ENCODE measurements at regions not wholly inside any gene's neighbourhood (a gene's known extent, or its start where the extent isn't known, plus 50 kb on each side); places are given as distances from the start of the nearest gene placed in this dataset.

DNA sequence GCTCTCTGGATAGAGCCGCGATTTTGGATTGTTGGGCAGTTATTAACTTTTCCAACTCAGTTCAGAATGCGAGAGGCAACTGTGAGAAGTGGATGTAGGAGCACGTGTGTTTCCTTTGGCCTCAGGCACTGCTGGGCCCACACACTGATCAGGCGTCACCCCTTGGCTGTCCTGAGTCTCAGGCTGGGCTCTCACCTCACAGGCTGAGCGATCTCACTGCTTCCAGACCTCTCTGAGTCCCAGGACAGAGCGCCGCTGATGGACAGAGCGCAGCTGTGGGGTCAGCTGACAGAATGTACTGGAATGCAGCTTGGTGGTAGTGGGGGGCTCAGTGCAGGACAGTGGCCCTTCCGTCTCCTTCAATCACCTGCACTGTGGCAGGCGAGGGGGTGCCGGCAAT is 516.2 kb downstream of the TBC1D22A start:
- in situ Hi-C loops (cut with HindIII; ENCODE audit: low sequenced_read_pairs) = no loop called here

DNA sequence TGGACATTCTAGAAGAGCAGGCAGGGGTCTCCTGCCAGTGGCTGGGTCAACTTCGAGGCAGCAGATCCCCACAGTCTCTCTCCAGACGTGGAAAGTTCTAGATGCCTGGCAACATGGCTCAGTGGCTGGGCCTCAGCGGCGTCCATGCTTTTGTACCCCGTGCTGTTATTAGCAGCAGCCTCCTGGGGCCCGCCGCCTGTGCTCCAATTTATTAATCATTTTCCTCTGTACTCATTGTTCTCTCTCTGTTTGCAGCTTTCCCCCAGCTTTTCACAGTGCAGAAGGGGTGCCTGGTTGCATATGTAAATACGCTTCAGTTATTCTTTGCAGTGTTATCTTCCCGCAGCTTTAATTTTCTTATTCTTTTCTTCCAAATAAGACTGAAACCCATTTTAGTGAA is 515.1 kb downstream of the TBC1D22A start:
- in situ Hi-C loops (cut with HindIII; ENCODE audit: low sequenced_read_pairs) = no loop called here

DNA sequence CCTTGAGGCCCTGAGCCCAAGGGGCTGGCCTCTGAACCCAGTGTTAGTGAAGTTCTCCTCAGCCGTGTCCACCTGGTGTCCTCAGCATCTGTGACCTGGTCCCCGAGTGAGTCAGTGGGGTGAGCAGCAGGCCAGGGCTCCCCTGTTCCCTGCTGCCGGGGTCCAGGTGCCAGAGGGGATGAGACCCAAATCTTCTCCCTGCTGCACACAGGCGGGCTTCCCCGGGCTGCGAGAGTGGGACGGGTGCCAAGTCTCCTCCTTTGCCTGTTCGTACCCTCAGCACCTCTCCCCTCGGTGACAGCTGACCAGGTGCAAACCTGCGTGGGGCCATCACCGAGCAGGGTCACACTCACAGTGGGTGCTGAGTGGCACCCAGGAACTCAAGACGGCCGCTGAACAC is 514.5 kb downstream of the TBC1D22A start:
- in situ Hi-C loops (cut with HindIII; ENCODE audit: low sequenced_read_pairs) = no loop called here

DNA sequence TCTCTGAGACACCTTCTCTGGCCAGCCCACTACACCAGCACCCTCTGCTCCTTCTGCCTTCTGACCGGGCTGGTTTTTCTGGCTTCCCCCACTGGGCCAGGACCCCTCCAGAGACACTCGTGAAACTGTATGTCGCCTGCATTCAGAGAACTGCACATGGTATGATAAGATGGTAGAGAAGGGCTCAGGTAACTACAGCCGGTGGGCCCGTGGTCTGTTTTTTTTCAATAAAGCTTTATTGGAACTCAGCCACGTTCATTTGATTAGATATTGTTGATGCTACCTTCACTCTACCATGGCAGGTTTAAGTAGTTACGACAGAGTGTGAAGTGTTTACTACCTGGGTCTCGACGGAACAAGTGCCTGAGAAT is 514.0 kb downstream of the TBC1D22A start:
- in situ Hi-C loops (cut with HindIII; ENCODE audit: low sequenced_read_pairs) = no loop called here

DNA sequence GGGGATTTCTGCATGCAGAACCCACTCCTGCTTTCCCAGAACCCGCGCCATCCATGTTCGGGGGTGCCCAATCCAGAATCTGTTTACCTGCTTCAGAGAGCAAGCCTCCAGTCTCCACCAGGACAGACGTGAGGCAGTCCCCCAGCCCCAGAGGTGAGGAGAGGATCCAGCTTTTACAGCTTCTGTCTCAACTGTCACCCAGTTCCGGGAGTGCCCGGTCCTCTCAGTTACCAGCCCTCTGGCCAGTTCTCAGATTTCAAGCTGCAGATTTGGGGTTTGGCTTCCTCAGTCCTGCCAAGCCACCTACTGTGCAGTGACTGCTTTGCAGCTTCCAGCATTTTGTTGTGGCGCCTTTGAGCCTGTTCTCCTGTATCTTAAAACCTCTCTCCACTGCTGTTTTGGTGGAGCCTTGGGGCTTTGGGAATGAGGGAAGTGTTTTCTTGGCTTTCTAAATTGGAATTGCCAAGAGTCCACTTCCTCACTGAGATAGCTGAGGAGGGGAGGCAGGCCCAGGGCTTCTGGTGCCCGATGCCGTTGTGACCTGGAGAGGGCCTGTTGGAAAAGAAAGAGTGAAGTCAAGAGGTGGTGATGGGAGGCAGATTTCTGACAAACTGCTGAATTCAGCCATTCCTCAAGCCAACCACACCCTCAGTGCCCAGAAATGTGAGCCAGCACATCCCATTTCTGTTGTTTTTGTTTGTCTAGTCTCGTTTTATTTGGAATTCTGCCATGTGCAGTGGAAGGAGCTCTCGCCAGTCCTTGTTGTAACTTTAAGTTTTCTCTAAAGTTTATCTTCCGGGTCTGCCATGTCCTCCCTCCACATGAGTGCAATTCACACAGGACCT is 513.4 kb downstream of the TBC1D22A start:
- in situ Hi-C loops (cut with HindIII; ENCODE audit: low sequenced_read_pairs) = no loop called here

DNA sequence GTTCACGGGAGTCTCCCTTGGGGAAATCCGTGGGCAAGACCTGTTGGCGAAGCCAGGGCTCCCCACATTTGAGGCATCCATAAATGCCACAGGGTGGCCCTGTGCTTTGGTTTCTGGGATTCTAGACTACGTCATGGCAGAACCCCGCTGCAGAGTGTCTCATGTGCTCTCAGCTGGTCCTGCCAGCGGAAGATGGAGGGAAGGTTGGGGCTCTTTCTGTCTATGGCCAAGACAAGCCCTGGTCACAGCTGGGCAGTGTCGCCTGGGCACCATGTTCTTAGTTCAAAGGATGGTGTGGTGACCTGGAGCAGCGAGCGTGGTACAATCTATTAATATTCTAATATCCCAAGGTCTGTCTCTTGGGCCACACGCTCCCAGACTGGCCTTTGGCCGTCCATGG is 511.7 kb downstream of the TBC1D22A start:
- in situ Hi-C loops (cut with HindIII; ENCODE audit: low sequenced_read_pairs) = no loop called here

DNA sequence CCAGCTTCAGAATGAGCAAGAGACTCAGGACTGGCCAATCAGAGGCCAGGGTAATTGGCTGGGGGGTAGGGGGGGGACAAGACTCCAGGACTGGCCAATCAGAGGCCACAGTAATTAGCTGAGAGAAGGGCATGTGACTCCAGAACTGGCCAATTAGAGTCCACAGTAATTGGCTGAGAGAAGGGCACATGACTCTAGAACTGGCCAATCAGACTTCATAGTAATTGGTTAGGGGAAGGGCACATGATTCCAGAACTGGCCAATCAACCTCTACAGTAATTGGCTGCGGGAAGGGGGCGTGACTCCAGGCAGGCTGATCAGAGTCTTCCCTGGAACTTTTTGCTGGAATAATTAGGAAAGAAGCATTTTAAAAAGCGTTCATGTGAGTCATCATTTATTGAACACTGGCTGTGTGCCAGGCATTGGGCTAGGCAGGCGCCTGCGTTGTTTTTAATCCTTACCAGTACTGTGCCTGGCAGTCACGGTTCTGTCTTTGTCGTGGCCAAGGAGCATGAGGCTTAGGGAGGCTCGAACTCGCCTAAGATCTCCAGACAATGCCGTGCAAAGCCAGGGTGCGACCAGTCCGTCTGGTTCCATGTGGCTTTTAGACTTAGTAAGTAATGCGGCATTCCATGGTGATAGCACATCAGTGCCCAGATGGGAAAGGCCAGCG is 508.1 kb downstream of the TBC1D22A start:
- in situ Hi-C loops (cut with HindIII; ENCODE audit: low sequenced_read_pairs) = no loop called here

DNA sequence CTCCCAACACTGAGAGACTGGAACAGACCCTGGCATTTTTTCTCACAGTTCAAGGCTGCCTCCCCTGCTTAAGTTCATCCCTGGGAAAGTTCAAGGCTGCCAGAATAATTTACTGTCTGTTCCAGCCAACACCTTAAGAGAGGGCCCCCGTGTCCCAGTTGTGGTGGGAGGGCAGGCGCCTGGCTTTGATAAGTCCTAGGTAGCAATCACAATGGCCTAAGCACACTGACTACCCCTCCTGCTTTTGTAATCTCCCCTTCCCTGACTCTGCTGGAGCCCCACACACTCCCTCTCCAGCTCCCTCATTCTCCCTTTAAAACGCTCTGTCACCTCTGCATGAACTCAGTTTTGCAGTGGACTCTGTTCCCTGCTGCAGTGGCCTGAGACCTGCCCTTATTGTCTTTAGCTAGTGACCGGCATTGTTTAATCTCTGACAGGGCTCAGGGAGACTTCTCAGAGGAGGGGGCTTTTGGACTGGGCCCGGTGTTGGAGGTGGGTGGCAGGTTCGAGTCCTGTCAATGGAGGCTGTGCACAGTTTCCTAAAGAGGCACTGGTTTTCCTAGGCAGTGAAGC is 507.2 kb downstream of the TBC1D22A start:
- in situ Hi-C loops (cut with HindIII; ENCODE audit: low sequenced_read_pairs) = no loop called here

DNA sequence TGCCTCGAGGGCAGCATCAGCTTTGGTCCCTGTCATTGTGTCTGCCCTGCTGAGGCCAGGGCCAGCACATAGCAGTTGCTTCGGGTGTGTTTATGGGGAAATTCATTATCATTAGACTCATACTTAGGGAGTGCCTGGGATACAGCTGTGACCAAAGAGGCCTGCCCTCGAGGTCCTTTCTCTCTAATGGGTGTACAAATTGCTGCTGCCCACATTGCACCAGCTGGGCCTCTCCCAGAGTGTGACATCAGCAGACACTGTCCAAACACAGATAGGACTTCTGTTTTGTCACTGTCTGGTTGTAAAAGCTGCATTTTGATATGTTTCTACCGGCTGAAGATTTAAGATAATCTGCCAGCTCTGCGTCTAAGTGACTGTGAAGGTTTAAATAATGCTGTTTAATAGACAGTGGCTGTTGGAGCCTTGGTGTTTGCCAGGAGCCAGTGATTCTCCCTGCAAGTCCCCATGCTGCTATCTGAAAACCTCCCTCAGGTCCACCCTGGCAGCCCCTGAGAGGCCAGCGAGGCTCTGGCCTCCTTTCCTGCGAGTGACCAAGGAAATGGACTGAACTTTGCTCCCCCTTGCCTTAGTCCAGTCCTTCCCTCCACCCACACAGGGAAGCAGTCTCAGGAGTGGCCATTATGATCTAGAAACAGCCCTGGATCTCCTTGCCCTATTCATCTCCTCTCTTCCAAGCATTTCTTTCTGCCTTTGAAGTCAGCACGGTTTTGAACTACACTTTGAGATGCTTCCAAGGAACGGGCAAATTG is 505.2 kb downstream of the TBC1D22A start:
- in situ Hi-C loops (cut with HindIII; ENCODE audit: low sequenced_read_pairs) = no loop called here

DNA sequence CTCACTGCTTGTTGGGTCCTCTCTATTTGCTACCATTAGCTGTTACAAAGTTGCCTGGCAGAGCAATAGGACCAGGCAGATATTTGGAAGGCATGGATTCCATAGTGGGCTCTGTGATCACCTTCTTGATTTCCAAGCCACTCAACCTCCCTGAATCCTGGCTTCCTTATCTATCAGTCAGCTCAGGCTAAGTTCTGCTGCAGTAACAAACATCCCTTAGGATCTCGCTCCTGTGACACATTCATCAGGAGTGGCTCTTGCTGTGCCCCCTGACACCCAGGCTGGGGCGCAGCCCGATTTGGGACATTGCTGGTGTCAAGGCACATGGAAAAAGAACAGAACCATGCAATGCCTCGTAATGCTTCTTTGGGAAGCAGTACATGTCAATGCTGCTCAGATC is 503.9 kb downstream of the TBC1D22A start:
- in situ Hi-C loops (cut with HindIII; ENCODE audit: low sequenced_read_pairs) = no loop called here

DNA sequence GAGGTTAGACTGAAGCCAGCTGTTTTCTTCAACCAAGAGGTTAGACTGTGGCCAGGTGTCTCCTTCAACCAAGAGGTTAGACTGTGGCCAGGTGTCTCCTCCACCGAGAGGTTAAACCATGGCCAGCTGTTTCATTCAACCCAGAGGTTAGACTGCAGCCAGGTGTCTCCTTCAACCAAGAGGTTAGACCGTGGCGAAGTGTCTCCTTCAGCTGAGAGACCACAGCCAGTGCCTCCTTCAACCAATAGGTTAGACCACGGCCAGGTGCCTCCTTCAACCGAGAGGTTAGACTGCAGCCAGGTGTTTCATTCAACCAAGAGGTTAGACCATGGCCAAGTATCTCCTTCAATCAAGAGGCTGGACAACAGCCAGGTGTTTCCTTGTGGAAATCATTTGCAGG is 498.1 kb downstream of the TBC1D22A start:
- in situ Hi-C loops (cut with HindIII; ENCODE audit: low sequenced_read_pairs) = no loop called here

DNA sequence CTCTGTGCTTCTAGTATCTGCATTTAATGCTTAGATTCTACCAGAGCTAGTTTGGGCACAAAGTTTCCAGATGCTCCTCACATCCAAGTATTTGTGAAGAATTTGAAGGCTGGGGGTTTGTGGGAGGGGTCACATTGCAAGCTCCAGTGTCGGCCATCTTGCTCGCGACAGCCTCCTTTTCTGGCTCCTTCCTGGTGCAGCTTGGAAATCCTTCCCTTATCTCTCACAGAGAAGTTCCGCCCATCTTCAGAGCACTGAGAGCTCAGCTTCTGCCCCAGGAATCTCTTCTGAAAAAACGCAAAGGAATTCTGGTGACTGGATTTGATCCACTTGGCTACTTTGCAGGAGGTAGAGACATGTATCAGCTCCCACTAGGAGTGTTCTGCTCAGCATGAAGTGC is 497.5 kb downstream of the TBC1D22A start:
- in situ Hi-C loops (cut with HindIII; ENCODE audit: low sequenced_read_pairs) = no loop called here

DNA sequence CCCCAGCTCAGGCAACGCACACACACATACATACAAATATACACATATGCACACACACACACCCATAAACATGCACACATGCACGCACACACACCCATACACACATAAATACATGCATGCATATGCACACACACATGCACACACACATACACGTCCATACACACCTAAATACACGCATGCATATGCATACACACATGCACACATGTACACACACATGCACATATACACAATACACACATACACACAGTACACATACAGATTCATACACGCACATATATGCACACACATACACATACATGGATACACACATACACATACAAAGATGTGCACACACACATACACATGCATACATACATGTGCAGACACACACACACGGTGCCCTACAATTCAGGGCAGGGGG is 496.6 kb downstream of the TBC1D22A start:
- in situ Hi-C loops (cut with HindIII; ENCODE audit: low sequenced_read_pairs) = no loop called here

DNA sequence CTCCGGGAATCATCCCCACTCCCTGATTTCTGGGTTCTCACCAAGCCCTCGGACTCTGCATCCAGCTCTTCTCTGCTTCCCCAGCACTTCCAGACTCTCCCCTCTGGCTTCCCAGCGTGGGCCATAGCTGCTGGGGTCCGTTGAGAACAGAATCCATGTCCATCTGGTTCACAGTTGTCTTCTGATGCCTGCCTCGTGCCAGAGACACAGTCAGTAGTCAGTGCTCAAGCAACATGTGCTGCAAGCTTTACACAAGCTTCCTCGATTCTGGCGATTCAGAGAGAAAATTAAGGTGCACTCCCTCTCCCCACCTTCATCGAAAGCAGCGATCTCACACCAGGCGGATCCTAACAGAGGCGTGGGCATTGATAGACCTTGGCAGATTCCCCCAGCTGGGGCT is 495.5 kb downstream of the TBC1D22A start:
- in situ Hi-C loops (cut with HindIII; ENCODE audit: low sequenced_read_pairs) = no loop called here

DNA sequence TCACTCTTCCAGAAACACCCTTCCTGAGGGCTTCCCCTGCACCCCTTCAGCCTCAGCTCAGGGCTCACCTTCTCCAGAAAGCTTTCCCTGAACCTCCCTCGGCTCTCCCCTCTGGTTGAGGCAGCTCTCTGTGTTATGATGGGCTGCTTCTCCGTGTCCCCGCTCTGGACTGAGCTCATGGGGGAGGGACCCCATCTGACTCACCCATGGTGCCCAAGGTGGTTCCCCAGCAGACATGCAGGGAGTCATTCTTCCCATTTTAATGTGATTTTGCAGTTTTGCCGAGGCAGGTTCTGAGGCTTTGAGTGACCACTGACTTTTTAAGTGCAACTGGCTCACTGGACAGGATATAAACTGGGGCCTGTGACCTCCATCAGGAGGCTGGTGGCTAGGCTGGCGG is 495.1 kb downstream of the TBC1D22A start:
- in situ Hi-C loops (cut with HindIII; ENCODE audit: low sequenced_read_pairs) = no loop called here

DNA sequence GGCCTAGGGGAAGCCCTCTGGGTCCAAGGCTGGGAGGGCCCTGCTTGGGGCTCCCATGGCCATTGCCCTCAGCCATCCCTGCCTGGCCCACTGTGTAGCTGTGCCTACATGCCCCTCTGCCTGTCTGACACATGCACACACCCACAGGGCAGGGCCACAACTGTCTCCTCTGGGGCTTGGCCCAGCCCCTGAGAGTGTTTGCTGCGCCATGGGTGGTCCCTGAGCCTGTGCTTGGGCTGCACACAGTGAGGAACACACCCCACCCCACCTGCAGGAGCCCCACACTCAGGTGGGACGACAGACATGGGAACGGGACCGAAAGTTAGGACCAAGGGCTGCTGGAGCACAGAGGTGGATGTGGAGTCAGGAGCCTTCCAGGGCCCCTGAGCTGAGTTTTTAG is 489.5 kb downstream of the TBC1D22A start:
- in situ Hi-C loops (cut with HindIII; ENCODE audit: low sequenced_read_pairs) = no loop called here

DNA sequence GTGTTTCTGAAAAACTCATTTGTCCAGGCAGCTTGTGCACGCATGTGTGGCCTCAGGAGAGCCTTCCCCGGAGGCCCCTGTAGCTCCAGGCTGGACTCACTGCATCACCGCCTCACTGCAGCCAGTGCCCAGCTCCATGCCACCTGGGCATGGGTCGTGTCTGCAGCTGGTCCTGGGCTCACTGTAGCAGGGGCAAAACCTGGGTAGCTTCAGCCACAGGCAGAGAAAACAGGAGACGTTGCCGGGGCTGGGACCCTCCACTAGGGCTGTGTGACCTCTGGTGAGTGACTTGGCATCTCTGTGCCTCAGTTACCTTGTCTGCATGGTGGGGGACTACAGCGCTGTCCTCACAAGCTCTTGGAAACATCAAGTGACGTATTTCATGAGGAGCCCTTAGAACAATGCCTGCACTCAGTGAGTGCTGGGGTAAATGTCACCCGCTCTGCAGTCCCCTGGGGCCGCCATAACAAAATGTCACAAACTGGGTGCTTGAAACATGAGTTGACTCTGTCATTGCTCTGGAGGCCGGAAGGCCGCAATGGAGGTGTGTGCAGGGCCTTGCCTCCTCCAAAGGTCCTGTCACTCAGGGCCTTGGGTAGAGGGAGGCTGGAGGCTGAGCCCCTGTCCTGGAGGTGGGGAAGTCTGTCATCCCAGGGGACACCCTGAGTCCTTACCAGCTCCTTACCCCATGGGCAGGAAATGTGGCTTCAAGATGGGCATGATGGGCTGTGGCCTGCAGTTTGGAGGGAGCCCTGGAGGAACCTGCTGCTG is 488.7 kb downstream of the TBC1D22A start:
- in situ Hi-C loops (cut with HindIII; ENCODE audit: low sequenced_read_pairs) = no loop called here

DNA sequence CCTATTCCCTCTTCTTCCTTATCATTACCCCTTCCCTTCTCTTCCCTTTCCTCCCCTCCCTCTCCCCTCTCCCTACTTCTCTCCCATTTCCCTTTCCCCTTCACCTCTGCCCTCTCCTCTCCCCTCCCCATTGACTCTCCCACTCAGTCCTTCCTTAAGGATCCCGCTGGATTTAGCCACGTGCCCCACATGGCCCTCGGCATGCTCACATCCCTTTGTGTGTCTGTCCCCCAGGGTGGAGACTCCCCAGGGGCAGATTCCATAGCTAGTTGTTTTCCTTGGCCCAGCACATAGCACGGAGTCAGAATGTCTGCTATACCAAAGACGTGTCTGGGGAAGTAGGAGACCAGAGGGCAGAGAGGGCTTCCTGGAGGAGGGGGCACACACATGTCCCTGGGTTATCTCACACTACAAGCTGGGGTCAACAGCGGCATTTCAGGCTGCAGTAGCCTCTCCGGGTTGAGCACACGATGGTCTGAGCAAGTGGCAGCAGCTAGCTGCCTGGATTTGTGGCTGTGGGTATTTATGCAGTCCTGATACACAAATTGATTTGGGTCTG is 487.0 kb downstream of the TBC1D22A start:
- in situ Hi-C loops (cut with HindIII; ENCODE audit: low sequenced_read_pairs) = no loop called here

DNA sequence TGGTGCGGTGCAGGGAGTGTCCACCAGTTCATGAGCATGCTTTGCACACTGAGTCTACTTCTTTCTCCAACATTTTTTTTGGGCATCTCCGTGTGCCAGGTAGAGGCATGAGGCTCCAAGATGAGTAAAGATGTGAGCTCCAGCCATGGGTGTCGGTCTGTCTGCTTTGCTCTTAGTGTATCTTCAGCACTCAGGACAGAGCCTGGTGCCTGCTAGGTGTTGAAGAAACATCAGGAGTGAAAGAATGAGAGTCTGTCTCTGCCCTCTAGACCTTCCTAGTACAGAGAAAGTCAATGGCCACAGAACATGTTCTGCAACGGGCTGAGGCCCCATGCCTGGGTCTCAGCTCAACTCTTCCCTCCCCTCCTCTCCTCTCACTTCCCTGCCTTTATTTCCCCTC is 486.5 kb downstream of the TBC1D22A start:
- in situ Hi-C loops (cut with HindIII; ENCODE audit: low sequenced_read_pairs) = no loop called here

DNA sequence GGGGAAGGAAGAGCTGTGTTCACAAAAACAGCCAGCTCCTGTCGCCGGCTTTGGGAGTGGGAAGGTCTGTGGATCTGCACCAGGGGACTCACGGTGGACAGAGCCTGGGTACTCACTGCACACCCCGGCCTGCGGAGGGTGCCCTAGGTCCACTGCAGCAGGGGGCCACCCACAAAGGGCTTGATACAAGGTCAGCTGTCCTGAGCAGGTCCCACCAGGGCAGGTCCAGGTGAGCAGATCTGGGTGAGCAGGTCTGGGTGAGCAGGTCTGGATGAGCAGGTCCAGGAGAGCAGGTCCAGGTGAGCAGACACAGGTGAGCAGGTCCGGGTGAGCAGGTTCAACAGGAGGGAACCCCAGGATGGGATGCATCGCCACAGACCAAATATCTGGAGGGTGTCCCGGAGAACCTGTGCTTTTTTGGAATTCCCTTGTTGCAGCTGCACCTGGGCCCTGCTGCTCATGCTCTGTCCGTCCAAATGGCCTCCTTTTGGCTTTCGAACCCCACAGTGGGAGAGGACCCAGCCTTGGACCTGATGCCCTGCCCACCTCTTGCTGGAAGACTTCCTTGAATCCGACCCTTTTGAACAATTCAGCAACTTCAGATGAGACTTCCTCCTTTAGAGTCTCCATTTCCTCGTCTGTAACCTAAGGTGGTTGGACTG is 485.3 kb downstream of the TBC1D22A start:
- in situ Hi-C loops (cut with HindIII; ENCODE audit: low sequenced_read_pairs) = no loop called here

Data from DLD1 (cell line).